Urothelium cell line (cell line): ENCODE measurements at regions not wholly inside any gene's neighbourhood (a gene's known extent, or its start where the extent isn't known, plus 50 kb on each side); places are given as distances from the start of the nearest gene placed in this dataset.

Experiments
- DNase-seq: peaks from one replicate; pipeline ENCODE4 v3.0.0; 2011; ENCODE audit warnings: low spot score, mixed read lengths
- FAIRE-seq: peaks from 2 replicates; lab custom pipeline; 2011; peaks lifted over from hg19 to GRCh38; lab: Jason Lieb, UNC

GRCh38 chr17:63240106-63240505, 206.0 kb downstream of the CYB561 start:
- no peak for FAIRE-seq
- no peak for DNase-seq

DNA sequence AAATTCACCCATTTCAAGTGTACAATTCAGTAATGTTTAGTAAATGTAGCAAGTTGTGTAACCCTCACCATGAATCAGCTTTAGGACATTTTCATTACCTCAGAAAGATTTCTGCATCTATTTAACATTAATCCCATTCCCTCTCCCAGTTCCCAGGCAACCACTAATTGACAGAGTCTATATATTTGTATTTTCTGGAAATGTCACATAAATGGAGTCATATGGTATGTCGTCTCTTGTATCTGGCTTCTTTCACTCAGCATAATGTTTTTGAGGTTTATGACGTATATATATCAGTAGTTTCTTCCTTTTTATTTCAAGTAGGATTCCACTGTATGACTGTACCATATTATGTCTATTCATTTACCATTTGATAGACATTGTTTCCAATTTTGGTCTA, 199.8 kb downstream of the CYB561 start:
- no peak for DNase-seq
- peak; percentile 13 for FAIRE-seq

- DNase-seq (no peak), FAIRE-seq (no peak)
Measured at GRCh38 chr17:63247706-63248105, 198.4 kb downstream of the CYB561 start.

- DNase-seq: no peak
- peak; percentile 37 for FAIRE-seq
Measured at GRCh38 chr17:63249256-63250004, 196.7 kb downstream of the CYB561 start.

DNA sequence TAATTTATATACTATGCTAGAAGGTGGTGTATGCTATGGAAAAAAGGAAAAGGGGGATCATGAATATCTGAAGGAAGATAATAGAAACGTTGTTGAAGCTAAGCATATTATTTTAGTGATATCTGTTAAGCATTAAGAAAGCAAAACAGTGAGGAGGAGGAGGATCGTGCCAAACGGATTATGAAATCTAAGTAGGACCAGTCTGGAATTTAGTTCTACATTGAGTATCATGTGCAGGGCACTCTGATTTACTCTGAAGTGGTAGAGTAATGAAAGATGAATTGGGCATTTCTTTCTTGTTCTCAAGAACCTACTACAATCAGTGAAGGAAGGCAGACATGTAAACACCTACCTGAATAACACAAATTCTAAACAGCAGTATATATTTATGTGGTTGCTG, 195.3 kb downstream of the CYB561 start:
- FAIRE-seq: peak; percentile 40

GRCh38 chr17:63258785-63259184, 187.3 kb downstream of the CYB561 start:
- DNase-seq (no peak), FAIRE-seq (no peak)

More for the DNA sequence above, 195.3 kb downstream of the CYB561 start:
- no peak for DNase-seq

GRCh38 chr17:63262751-63263476, 183.2 kb downstream of the CYB561 start:
- FAIRE-seq (no peak), DNase-seq (no peak)

DNA sequence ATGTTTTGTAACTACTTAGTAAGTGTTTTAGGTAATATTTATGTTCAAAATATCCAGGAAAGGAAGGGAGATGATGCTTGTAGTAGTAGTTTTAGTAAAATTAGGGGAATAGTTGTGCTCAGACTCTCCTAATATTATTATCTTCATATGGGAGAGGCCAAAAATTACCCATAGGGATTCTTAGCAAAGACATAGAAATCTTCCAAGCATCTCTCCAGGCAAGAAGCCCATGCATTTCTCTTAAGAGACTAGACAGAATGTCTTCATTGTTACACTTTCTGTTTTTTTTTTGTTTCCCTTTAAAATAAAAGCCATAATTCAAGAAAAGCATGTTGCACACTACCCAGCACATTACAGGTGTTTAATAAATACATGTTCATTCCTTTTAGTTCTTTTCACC, 180.6 kb downstream of the CYB561 start:
- DNase-seq (no peak), FAIRE-seq (no peak)

- DNase-seq (no peak), FAIRE-seq (peak; percentile 17)
Measured at GRCh38 chr17:63267846-63268245, 178.3 kb downstream of the CYB561 start.

- DNase-seq (no peak), FAIRE-seq (peak; percentile 27)
Measured at GRCh38 chr17:63268827-63269226, 177.3 kb downstream of the CYB561 start.

- DNase-seq (no peak), FAIRE-seq (no peak)
Measured at GRCh38 chr17:63270610-63271009, 175.5 kb downstream of the CYB561 start.

DNA sequence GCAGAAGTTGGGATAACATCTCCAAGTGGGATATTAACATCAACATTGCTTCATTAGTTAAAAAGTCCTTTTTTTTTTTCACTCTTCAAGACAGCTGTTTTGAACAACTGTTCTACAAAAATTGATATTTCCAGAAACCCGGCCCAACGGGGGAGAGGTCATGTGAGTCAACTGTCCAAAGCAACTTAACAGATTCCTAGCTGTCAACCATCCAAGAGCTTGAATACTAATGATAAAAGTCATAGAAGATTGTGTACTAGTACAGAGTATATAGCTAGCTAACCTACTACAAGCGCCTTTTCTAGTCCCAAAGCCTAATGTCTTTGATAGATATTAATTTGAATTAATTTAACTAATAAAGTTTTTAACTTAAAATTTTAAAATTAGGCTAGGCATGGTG, 172.0 kb downstream of the CYB561 start:
- FAIRE-seq: no peak
- DNase-seq: peak; percentile 21

DNA sequence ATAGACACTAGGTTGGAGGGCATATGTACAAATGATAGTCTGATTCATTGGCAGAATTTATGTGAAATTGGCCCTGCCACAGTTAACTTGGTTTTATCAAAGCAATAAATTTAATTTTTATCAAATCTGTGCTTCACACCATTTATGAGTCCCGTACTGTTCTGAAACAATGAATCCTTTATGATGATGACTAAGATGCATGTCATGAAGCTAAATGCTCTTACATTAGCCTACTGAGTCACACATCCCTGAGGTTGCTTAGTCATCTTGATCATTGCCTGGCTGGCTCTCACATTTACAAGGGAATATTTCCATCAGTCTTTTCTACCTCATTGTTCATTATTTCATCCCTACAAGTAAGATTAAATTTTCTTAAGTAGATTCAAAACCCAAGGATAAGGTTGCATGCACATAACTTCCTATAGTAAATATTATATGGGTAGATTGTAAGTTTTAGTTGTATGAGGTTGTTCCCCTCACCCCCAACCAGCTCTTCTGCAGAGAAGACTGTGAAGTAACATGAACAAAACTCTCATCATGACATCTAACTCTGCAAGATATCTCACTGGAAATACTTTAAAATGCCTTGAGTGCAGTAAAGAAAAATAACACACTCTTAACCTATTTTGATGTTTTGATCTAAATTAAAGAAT, 170.7 kb downstream of the CYB561 start:
- DNase-seq: peak; percentile 94
- FAIRE-seq: peak; percentile 96

GRCh38 chr17:63275971-63276745, 169.9 kb downstream of the CYB561 start:
- FAIRE-seq (no peak), DNase-seq (no peak)

DNA sequence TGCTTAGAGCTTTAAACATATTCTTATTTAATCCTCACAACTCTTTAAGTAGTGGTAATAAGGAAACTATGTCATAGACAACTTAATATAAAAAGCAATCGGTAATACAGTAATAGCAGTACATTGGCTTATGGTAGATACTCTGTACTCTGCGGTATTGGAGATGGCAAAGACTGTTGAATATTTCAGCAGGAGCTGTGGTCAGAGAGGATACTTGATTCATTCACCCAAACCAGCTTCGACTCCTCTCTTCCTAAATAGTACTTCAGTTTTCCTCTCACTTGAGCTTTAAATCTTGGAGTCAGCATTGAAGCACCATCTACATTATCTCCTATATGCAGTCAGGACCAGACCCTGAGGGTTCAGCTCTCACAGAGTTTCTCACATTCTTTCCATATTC, 169.3 kb downstream of the CYB561 start:
- FAIRE-seq (peak; percentile 92), DNase-seq (peak; percentile 27)

GRCh38 chr17:63277629-63278028, 168.5 kb downstream of the CYB561 start:
- DNase-seq (no peak), FAIRE-seq (no peak)

DNA sequence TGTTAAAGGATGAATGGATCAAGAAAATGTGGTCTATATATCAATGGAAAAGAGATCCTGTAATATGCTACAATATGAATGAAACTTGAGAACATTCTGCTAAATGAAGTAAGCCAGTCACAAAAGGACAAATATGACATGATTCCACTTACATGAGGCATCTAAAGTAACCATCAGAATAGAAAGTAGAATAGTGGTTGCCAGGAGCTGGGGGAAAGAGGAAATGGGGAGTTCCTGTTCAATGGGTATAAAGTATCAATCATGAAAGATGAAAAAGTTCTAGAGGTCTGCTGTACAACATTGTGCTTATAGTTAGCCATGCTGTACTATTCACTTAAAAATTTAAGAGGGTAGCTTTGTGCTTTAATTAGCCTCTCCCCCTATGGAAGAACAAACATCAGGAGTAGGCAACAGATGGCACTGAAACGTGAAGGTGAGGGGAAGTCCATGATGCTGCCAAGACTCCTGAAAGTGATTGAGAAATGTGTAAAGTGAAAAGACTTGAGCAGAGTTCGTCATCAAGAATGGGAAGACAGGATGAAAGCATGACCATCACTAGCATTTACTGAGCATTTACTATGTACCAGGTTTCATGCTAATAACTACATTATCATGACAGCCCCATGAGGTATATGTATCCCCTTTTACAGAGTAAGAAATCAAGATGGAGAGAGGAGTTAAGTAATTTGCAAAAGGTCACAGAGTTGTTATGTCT, 167.2 kb downstream of the CYB561 start:
- FAIRE-seq (peak; percentile 89), DNase-seq (no peak)

DNA sequence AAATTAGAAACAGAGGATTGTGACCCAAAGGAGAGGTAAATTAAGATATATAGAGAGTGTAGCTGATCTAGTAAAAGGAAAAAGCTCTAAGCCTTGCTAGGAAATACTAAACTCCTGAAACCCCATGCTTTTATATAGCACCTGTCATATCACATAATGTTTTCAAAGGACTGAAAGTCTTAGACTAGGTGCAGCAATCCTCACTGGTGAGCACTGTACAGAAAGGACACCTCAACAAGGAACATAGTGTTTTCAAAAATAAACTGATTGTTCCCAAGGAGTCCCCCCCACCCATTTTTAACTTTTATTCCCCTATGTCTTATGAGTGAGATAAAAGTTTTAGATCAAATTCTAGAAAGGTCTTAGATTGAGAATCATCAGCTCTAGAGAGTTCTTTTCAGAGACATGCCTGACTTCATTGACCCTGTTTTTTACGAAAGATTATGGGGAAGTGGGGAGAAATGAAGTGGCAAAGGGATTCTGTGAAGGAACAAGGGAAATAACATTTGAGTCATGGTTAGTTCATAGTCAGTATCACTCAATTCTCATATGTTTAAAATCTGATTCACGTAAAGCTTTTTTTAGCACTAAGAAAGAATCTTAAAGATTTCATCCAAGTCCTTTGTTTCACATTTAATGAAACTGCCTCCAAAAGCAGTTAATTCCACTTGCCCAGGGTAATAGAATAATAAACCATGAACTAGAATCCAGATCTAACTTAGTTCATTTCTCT, 166.4 kb downstream of the CYB561 start:
- no peak for DNase-seq
- FAIRE-seq: no peak

GRCh38 chr17:63282455-63282854, 163.7 kb downstream of the CYB561 start:
- FAIRE-seq (no peak), DNase-seq (no peak)

DNA sequence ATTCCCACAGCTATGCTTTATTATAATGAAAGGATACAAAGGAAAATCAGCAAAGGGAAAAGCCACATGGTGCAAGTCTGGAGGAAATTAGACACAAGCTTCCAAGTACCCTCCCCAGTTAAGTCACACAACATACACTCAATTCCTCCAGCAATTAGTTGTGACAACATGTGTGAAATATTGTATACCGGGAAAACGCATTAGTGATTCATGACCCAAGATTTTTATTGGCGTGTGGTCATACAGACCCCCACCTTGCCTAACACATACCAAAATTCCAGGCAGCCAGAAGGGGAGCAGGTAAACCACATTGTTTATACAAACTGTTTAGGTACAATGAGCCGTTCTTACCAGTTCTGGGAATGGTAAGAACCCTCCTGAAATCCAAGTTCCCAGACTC, 160.6 kb downstream of the CYB561 start:
- peak; percentile 30 for DNase-seq
- FAIRE-seq: no peak
